IMR-90 (cell line): ENCODE measurements at regions not wholly inside any gene's neighbourhood (a gene's known extent, or its start where the extent isn't known, plus 50 kb on each side); places are given as distances from the start of the nearest gene placed in this dataset.

Experiments
- ATAC-seq: fragments of 200-7000 bp; cut with Tn5 transposase; 2 replicates; pipeline ENCODE4 v1.9.1; 2020; ENCODE audit warnings: low read depth, mild to moderate bottlenecking, moderate library complexity
- BruUV-seq: library from RNA; stranded (reverse); fragments of 400-500 nt; replicated peaks from 2 replicates; lab custom pipeline; 2021; lab: Mats Ljungman, UMichigan
- CTCF ChIA-PET: fragments of 300-600 bp; formaldehyde crosslinking; extraction: SDS; loops from one replicate; lab custom pipeline; 2021; ENCODE audit warnings: antibody characterized with exemption; lab: Yijun Ruan, JAX
- POLR2A ChIA-PET: fragments of 300-600 bp; sonication (Branson Sonifier 250); formaldehyde crosslinking; loops from one replicate; lab custom pipeline; 2022; ENCODE audit warnings: antibody characterized with exemption; ENCODE audit not compliant: unreplicated experiment; lab: Charles Lee
- DNase-seq: peaks from one replicate; pipeline ENCODE4 v3.0.0; 2013
- H2AFZ ChIP-seq: replicated peaks from 2 replicates; pipeline ENCODE3; 2013; ENCODE audit warnings: low read length, mild to moderate bottlenecking; ENCODE audit not compliant: poor library complexity
- H2AK5ac ChIP-seq: 2 replicates; pipeline ENCODE4 v1.6.1; 2013; ENCODE audit warnings: low read depth, low read length, inconsistent platforms
- H2AK9ac ChIP-seq: replicated peaks from 2 replicates; pipeline ENCODE3; 2013; ENCODE audit warnings: mild to moderate bottlenecking, low read depth, low read length, moderate library complexity; ENCODE audit not compliant: poor library complexity
- H2BK120ac ChIP-seq: 2 replicates; pipeline ENCODE4 v1.6.1; 2013; ENCODE audit warnings: low read depth, low read length, inconsistent platforms
- H2BK15ac ChIP-seq: 3 replicates; pipeline ENCODE4 v1.6.1; 2013; ENCODE audit warnings: low read depth, low read length, inconsistent platforms
- H2BK20ac ChIP-seq: 2 replicates; pipeline ENCODE4 v1.6.1; 2013; ENCODE audit warnings: low read depth, mild to moderate bottlenecking, inconsistent platforms, low read length, moderate library complexity
- H2BK5ac ChIP-seq: 2 replicates; pipeline ENCODE4 v1.6.1; 2013; ENCODE audit warnings: mild to moderate bottlenecking, low read depth, low read length, inconsistent platforms; ENCODE audit not compliant: poor library complexity, severe bottlenecking
- H3K14ac ChIP-seq: replicated peaks from 2 replicates; pipeline ENCODE4 v1.6.1; 2013; ENCODE audit warnings: low read depth, low read length, inconsistent platforms
- H3K18ac ChIP-seq: 2 replicates; pipeline ENCODE4 v1.6.1; 2013; ENCODE audit warnings: low read depth, low read length, control low read depth
- H3K23ac ChIP-seq: 2 replicates; pipeline ENCODE4 v1.6.1; 2013; ENCODE audit warnings: low read depth, low read length, inconsistent platforms
- H3K27ac ChIP-seq: 2 replicates; pipeline ENCODE4 v1.5.1; 2013; ENCODE audit warnings: mild to moderate bottlenecking, control low read depth, low read length; ENCODE audit not compliant: insufficient read depth
- H3K27me3 ChIP-seq: 2 replicates; pipeline ENCODE4 v1.6.1; 2013; ENCODE audit warnings: low read length; ENCODE audit not compliant: control insufficient read depth, insufficient read depth
- H3K36me3 ChIP-seq: 2 replicates; pipeline ENCODE4 v1.6.1; 2013; ENCODE audit warnings: low read length, mixed read lengths; ENCODE audit not compliant: control insufficient read depth, insufficient read depth
- H3K4ac ChIP-seq: 2 replicates; pipeline ENCODE4 v1.6.1; 2013; ENCODE audit warnings: low read depth, low read length, inconsistent platforms
- H3K4me1 ChIP-seq: 2 replicates; pipeline ENCODE4 v1.6.1; 2013; ENCODE audit warnings: low read length, mixed read lengths; ENCODE audit not compliant: control insufficient read depth, insufficient read depth
- H3K4me2 ChIP-seq: 2 replicates; pipeline ENCODE4 v1.6.1; 2013; ENCODE audit warnings: low read depth, mild to moderate bottlenecking, control low read depth, low read length, moderate library complexity
- H3K4me3 ChIP-seq: 2 replicates; pipeline ENCODE4 v1.5.1; 2013; ENCODE audit warnings: low read depth, mild to moderate bottlenecking, control low read depth, low read length, moderate library complexity; ENCODE audit not compliant: insufficient read depth
- H3K56ac ChIP-seq: 2 replicates; pipeline ENCODE4 v1.6.1; 2013; ENCODE audit warnings: low read length, inconsistent platforms; ENCODE audit not compliant: insufficient read depth; ENCODE audit errors: extremely low read depth
- H3K79me1 ChIP-seq, 2 experiments: 2 replicates each; pipeline ENCODE4 v1.6.1; 2013; ENCODE audit warnings: low read length in 2 of 2, inconsistent platforms in 1 of 2, low read depth in 1 of 2
- H3K9ac ChIP-seq: 2 replicates; pipeline ENCODE4 v1.6.1; 2013; ENCODE audit warnings: low read depth, low read length, control low read depth
- H3K9me1 ChIP-seq: 2 replicates; pipeline ENCODE4 v1.6.1; 2013; ENCODE audit warnings: low read length, inconsistent platforms; ENCODE audit not compliant: insufficient read depth
- H3K9me3 ChIP-seq: 2 replicates; pipeline ENCODE4 v1.6.1; 2013; ENCODE audit warnings: low read length; ENCODE audit not compliant: control insufficient read depth, insufficient read depth
- H4K20me1 ChIP-seq: 2 replicates; pipeline ENCODE4 v1.6.1; 2013; ENCODE audit warnings: low read length, inconsistent platforms; ENCODE audit not compliant: insufficient read depth
- H4K5ac ChIP-seq: 2 replicates; pipeline ENCODE4 v1.6.1; 2013; ENCODE audit warnings: mild to moderate bottlenecking, low read depth, low read length, control low read depth
- H4K8ac ChIP-seq, 2 experiments: 2 replicates each; pipeline ENCODE4 v1.6.1; 2013; ENCODE audit warnings: low read depth in 2 of 2, low read length in 2 of 2, control low read depth in 1 of 2, inconsistent platforms in 1 of 2
- H4K91ac ChIP-seq: 2 replicates; pipeline ENCODE4 v1.6.1; 2013; ENCODE audit warnings: low read depth, low read length, inconsistent platforms; ENCODE audit not compliant: insufficient read depth
- BHLHE40 ChIP-seq: fragments of 150-350 bp; IDR thresholded peaks from 2 replicates; pipeline ENCODE4 v1.6.1; 2016; ENCODE audit warnings: mild to moderate bottlenecking, low read depth, low read length
- CEBPB ChIP-seq: IDR thresholded peaks from 2 replicates; pipeline ENCODE4 v1.6.1; 2012; ENCODE audit warnings: low read depth, low read length, improper control_type of control experiment
- CHD1 ChIP-seq: IDR thresholded peaks from 2 replicates; pipeline ENCODE4 v1.6.1; 2012; ENCODE audit warnings: low read depth, low read length, improper control_type of control experiment
- ELK1 ChIP-seq: fragments of 150-350 bp; IDR thresholded peaks from 2 replicates; pipeline ENCODE4 v1.6.1; 2016; ENCODE audit warnings: low read depth, mild to moderate bottlenecking, low read length, moderate library complexity, borderline replicate concordance
- FOS ChIP-seq: fragments of 150-350 bp; IDR thresholded peaks from 2 replicates; pipeline ENCODE4 v1.6.1; 2016; ENCODE audit warnings: low read depth, low read length
- MAFK ChIP-seq: IDR thresholded peaks from 2 replicates; pipeline ENCODE4 v1.6.1; 2012; ENCODE audit warnings: low read depth, low read length, improper control_type of control experiment
- MAZ ChIP-seq: IDR thresholded peaks from 2 replicates; pipeline ENCODE4 v1.6.1; 2012; ENCODE audit warnings: low read depth, mild to moderate bottlenecking, low read length, improper control_type of control experiment, moderate library complexity, borderline replicate concordance
- MXI1 ChIP-seq: IDR thresholded peaks from 2 replicates; pipeline ENCODE4 v1.6.1; 2012; ENCODE audit warnings: low read depth, mild to moderate bottlenecking, low read length, moderate library complexity, borderline replicate concordance
- NFE2L2 ChIP-seq: fragments of 150-350 bp; IDR thresholded peaks from 2 replicates; pipeline ENCODE4 v1.6.1; 2016; ENCODE audit warnings: low read depth, mild to moderate bottlenecking, low read length
- POLR2A ChIP-seq: IDR thresholded peaks from 2 replicates; pipeline ENCODE4 v1.6.1; 2012; ENCODE audit warnings: mild to moderate bottlenecking, low read depth, low read length
- RAD21 ChIP-seq: IDR thresholded peaks from 2 replicates; pipeline ENCODE4 v1.6.1; 2012; ENCODE audit warnings: low read length, improper control_type of control experiment
- RCOR1 ChIP-seq: IDR thresholded peaks from 2 replicates; pipeline ENCODE4 v1.6.1; 2012; ENCODE audit warnings: mild to moderate bottlenecking, low read length, improper control_type of control experiment; ENCODE audit not compliant: insufficient replicate concordance
- RFX5 ChIP-seq: IDR thresholded peaks from 2 replicates; pipeline ENCODE4 v1.8.0; 2012; ENCODE audit warnings: low read depth, mild to moderate bottlenecking, low read length, moderate library complexity
- SMC3 ChIP-seq: fragments of 150-350 bp; IDR thresholded peaks from 2 replicates; pipeline ENCODE4 v1.6.1; 2016; ENCODE audit warnings: low read depth, mild to moderate bottlenecking, antibody characterized with exemption, low read length, moderate library complexity
- WGBS, 2 experiments: methylation state at CpG; one replicate each; pipeline versions ENCODE4 v1.1.5 to v1.1.7; 2013; ENCODE audit warnings: missing lambda C conversion rate in 2 of 2; ENCODE audit not compliant: insufficient read length in 1 of 2; ENCODE audit errors: extremely low coverage in 2 of 2; 5-methylcytosine and 5-hydroxymethylcytosine counted together
- dilution Hi-C: fragments of 300-500 bp; cut with HindIII; formaldehyde crosslinking; loops from one replicate; pipeline ENCODE4 v1.14.3; 2018; ENCODE audit warnings: low sequenced_read_pairs; ENCODE audit not compliant: unreplicated experiment
- in situ Hi-C: fragments of 300-500 bp; cut with MboI; formaldehyde crosslinking; loops from 3 replicates; pipeline ENCODE4 v1.14.3; 2019; ENCODE audit warnings: low sequenced_read_pairs, inconsistent platforms, mixed read lengths
- intact Hi-C: fragments of 100-400 bp; cut with micrococcal nuclease; formaldehyde crosslinking; loops from 2 replicates; pipeline ENCODE4 v1.10.0; 2022
- TF ChIP-seq, protein P1 (sequence below): fragments of 150-350 bp; IDR thresholded peaks from 2 replicates; pipeline ENCODE4 v1.6.1; 2017; ENCODE audit warnings: mild to moderate bottlenecking, antibody characterized with exemption, low read length, low read depth
- TF ChIP-seq, protein P2 (sequence below): conservative IDR thresholded peaks from 2 replicates; pipeline ENCODE4 v1.5.1; 2012; ENCODE audit warnings: mild to moderate bottlenecking, low read depth, low read length, improper control_type of control experiment

DNA sequence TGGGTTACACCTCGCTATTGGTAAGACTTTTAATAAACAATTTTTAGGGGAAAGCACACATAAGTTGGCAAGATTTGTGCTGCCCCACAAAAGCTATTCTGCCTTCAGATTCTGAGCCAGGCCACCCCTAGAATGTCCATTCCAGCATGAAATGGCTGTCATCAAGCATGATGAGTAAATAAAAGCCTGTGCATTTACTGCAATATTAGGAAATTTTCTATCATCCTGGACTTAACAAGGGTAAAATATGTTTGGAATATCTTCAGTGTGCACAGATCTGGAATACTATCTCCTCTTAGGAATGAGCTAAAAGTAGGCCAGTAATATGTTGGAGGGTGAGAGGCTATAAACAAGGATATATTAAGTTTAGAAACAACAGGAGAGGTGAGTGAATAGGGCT is 510.9 kb downstream of the ANKRD50 start:
- BruUV-seq = no TSS peak
- Histone ChIP-seq H3K23ac (no peak overlapping the region), H4K20me1 (no peaks in the 10 kb centered on the region), H3K27me3 (no peaks in the 10 kb centered on the region), H3K4ac (peak overlapping the region; percentile 34; the same call in 1 of the 2 replicates), H3K4me1 (peaks cover 6% of the 10 kb centered on the region), H3K9me1 (no peaks in the 10 kb centered on the region), H3K9me3 (no peaks in the 10 kb centered on the region), H3K27ac (no peak overlapping the region), H3K36me3 (no peaks in the 10 kb centered on the region), H3K18ac (no peak overlapping the region), H4K8ac (no peak overlapping the region), H2AFZ (no peak overlapping the region), H2BK120ac (no peak overlapping the region), H3K14ac (no peak overlapping the region), H2BK20ac (peak overlapping the region; percentile 38; the same call in 1 of the 2 replicates), H3K4me3 (no peak overlapping the region), H3K56ac (no peak overlapping the region), H4K5ac (no peak overlapping the region), H3K4me2 (no peak overlapping the region), H3K9ac (no peak overlapping the region), H2BK5ac (no peak overlapping the region), H3K79me1 (no peaks in the 10 kb centered on the region), H2AK5ac (no peak overlapping the region), H2AK9ac (no peak overlapping the region), H4K91ac (no peak overlapping the region), H2BK15ac (no peak overlapping the region; the same call in 2 of the 3 replicates)
- TF ChIP-seq ELK1 (no peak), RAD21 (no peak), MAFK (no peak), RCOR1 (no peak), RFX5 (no peak), CHD1 (no peak), MXI1 (no peak), FOS (no peak), MAZ (no peak), POLR2A (no peak), SMC3 (no peak), NFE2L2 (no peak), BHLHE40 (no peak), CEBPB (no peak)
- TF ChIP-seq, protein P1, sequence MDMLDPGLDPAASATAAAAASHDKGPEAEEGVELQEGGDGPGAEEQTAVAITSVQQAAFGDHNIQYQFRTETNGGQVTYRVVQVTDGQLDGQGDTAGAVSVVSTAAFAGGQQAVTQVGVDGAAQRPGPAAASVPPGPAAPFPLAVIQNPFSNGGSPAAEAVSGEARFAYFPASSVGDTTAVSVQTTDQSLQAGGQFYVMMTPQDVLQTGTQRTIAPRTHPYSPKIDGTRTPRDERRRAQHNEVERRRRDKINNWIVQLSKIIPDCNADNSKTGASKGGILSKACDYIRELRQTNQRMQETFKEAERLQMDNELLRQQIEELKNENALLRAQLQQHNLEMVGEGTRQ = no peak
- TF ChIP-seq, protein P2, sequence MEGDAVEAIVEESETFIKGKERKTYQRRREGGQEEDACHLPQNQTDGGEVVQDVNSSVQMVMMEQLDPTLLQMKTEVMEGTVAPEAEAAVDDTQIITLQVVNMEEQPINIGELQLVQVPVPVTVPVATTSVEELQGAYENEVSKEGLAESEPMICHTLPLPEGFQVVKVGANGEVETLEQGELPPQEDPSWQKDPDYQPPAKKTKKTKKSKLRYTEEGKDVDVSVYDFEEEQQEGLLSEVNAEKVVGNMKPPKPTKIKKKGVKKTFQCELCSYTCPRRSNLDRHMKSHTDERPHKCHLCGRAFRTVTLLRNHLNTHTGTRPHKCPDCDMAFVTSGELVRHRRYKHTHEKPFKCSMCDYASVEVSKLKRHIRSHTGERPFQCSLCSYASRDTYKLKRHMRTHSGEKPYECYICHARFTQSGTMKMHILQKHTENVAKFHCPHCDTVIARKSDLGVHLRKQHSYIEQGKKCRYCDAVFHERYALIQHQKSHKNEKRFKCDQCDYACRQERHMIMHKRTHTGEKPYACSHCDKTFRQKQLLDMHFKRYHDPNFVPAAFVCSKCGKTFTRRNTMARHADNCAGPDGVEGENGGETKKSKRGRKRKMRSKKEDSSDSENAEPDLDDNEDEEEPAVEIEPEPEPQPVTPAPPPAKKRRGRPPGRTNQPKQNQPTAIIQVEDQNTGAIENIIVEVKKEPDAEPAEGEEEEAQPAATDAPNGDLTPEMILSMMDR = no peak
- ChIA-PET POLR2A (no interaction called here), CTCF (no interaction called here)
- in situ Hi-C loops = no loop called here
- intact Hi-C loops = no loop called here
- DNase-seq (no peak), ATAC-seq (no peak)
- WGBS, 2 experiments = no CpG with 5 or more reads among the region's 1 CpG
- dilution Hi-C loops = no loop called here
